Myocyte (in vitro differentiated cells): ENCODE measurements at regions not wholly inside any gene's neighbourhood (a gene's known extent, or its start where the extent isn't known, plus 50 kb on each side); places are given as distances from the start of the nearest gene placed in this dataset.
A peak's percentile ranks its signal among the peaks of the same experiment; 100 is the strongest.
"Not testable (repeated sequence)": the region's sequence is repeated elsewhere in the genome, so short reads cannot be mapped to it uniquely, and the experiment has no call there.

Experiments used
- DNase-seq: peaks from one replicate; pipeline ENCODE4 v3.0.0-alpha.2; 2012; ENCODE audit warnings: low read depth

GRCh38 chr14:105943973-105944602, 417.7 kb downstream of the TMEM121 start:
- no peak for DNase-seq

- no peak for DNase-seq
Observed at GRCh38 chr14:105944632-105945610, 418.5 kb downstream of the TMEM121 start.

- no peak for DNase-seq
Observed at GRCh38 chr14:105945896-105946295, 419.5 kb downstream of the TMEM121 start.

GRCh38 chr14:105947599-105947998, 421.2 kb downstream of the TMEM121 start:
- DNase-seq = no peak

GRCh38 chr14:105948955-105949354, 422.6 kb downstream of the TMEM121 start:
- DNase-seq = not testable (repeated sequence)

- DNase-seq = not testable (repeated sequence)
Observed at GRCh38 chr14:105950364-105950892, 424.0 kb downstream of the TMEM121 start.

- DNase-seq = no peak
Observed at GRCh38 chr14:105951399-105951798, 425.0 kb downstream of the TMEM121 start.

GRCh38 chr14:105952222-105952621, 425.8 kb downstream of the TMEM121 start:
- no peak for DNase-seq

- DNase-seq = no peak
Observed at GRCh38 chr14:105952826-105953225, 426.4 kb downstream of the TMEM121 start.

- DNase-seq = not testable (repeated sequence)
Observed at GRCh38 chr14:105961625-105962024, 435.2 kb downstream of the TMEM121 start.

- no peak for DNase-seq
Observed at GRCh38 chr14:105962532-105962931, 436.1 kb downstream of the TMEM121 start.

GRCh38 chr14:105968291-105968690, 441.9 kb downstream of the TMEM121 start:
- no peak for DNase-seq

- DNase-seq = not testable (repeated sequence)
Observed at GRCh38 chr14:105969026-105969425, 442.6 kb downstream of the TMEM121 start.

GRCh38 chr14:105970821-105971220, 444.4 kb downstream of the TMEM121 start:
- not testable (repeated sequence) for DNase-seq

GRCh38 chr14:105971593-105972500, 445.5 kb downstream of the TMEM121 start:
- no peak for DNase-seq

- DNase-seq = peak; percentile 24
Observed at GRCh38 chr14:105974902-105975301, 448.5 kb downstream of the TMEM121 start.

- no peak for DNase-seq
Observed at GRCh38 chr14:105978618-105979295, 452.4 kb downstream of the TMEM121 start.

- no peak for DNase-seq
Observed at GRCh38 chr14:105979446-105979845, 453.1 kb downstream of the TMEM121 start.

- DNase-seq = peak; percentile 2
Observed at GRCh38 chr14:105980224-105980623, 453.8 kb downstream of the TMEM121 start.
